SK-N-SH treated with all-trans-retinoic acid at 6 μM for 48 hours (cell line): ENCODE measurements at regions not wholly inside any gene's neighbourhood (a gene's known extent, or its start where the extent isn't known, plus 50 kb on each side); places are given as distances from the start of the nearest gene placed in this dataset.

Experiments used
- ATAC-seq: fragments of 200-7000 bp; cut with Tn5 transposase; 3 replicates; pipeline ENCODE4 v1.9.1; 2020; ENCODE audit warnings: mild to moderate bottlenecking, moderate library complexity
- ARNTL ChIP-seq: fragments of 450-650 bp; formaldehyde crosslinking; IDR thresholded peaks from 2 replicates; pipeline ENCODE4 v1.5.0; 2020; ENCODE audit warnings: low read depth, mild to moderate bottlenecking, moderate library complexity, borderline replicate concordance
- BACH2 ChIP-seq: fragments of 250-450 bp; sonication (Bioruptor Pico); IDR thresholded peaks from 2 replicates; pipeline ENCODE4 v1.9.0; 2021; ENCODE audit warnings: mild to moderate bottlenecking, borderline replicate concordance
- CREB5 ChIP-seq: fragments of 250-450 bp; sonication (Bioruptor Pico); IDR thresholded peaks from 2 replicates; pipeline ENCODE4 v1.5.1; 2020; ENCODE audit warnings: low read depth, mild to moderate bottlenecking, moderate library complexity
- CSDC2 ChIP-seq: fragments of 250-450 bp; sonication (Bioruptor Pico); IDR thresholded peaks from 2 replicates; pipeline ENCODE4 v1.5.0; 2020; ENCODE audit warnings: mild to moderate bottlenecking, moderate library complexity
- ESRRG ChIP-seq: fragments of 250-450 bp; sonication (Bioruptor Pico); IDR thresholded peaks from 2 replicates; pipeline ENCODE4 v1.6.1; 2021; ENCODE audit warnings: mild to moderate bottlenecking
- OSR1 ChIP-seq: fragments of 250-450 bp; sonication (Bioruptor Pico); IDR thresholded peaks from 2 replicates; pipeline ENCODE4 v1.8.0; 2022; ENCODE audit warnings: moderate library complexity, mild to moderate bottlenecking, inconsistent platforms
- POU6F1 ChIP-seq: fragments of 250-450 bp; sonication (Bioruptor Pico); IDR thresholded peaks from 2 replicates; pipeline ENCODE4 v1.8.0; 2021; ENCODE audit warnings: low read depth, mild to moderate bottlenecking, moderate library complexity, borderline replicate concordance
- RARB ChIP-seq: fragments of 250-450 bp; sonication (Bioruptor Pico); IDR thresholded peaks from 2 replicates; pipeline ENCODE4 v1.8.0; 2021; ENCODE audit warnings: mild to moderate bottlenecking, moderate library complexity
- SNAI2 ChIP-seq: fragments of 250-450 bp; sonication (Bioruptor Pico); IDR thresholded peaks from 2 replicates; pipeline ENCODE4 v1.5.0; 2020; ENCODE audit warnings: mild to moderate bottlenecking, moderate library complexity
- TCF4 ChIP-seq: fragments of 250-450 bp; sonication (Bioruptor Pico); IDR thresholded peaks from 2 replicates; pipeline ENCODE4 v1.8.0; 2021; ENCODE audit warnings: mild to moderate bottlenecking, moderate library complexity, borderline replicate concordance
- TOX ChIP-seq: fragments of 250-450 bp; sonication (Bioruptor Pico); IDR thresholded peaks from 2 replicates; pipeline ENCODE4 v1.8.0; 2021; ENCODE audit warnings: mild to moderate bottlenecking, moderate library complexity, borderline replicate concordance
- TSHZ2 ChIP-seq: fragments of 250-450 bp; sonication (Bioruptor Pico); IDR thresholded peaks from 2 replicates; pipeline ENCODE4 v1.5.0; 2020; ENCODE audit warnings: mild to moderate bottlenecking, moderate library complexity
- ZC3H10 ChIP-seq: fragments of 250-450 bp; sonication (Bioruptor Pico); IDR thresholded peaks from 2 replicates; pipeline ENCODE4 v1.5.1; 2021; ENCODE audit warnings: mild to moderate bottlenecking, moderate library complexity
- ZFP3 ChIP-seq: fragments of 250-450 bp; sonication (Bioruptor Pico); IDR thresholded peaks from 2 replicates; pipeline ENCODE4 v1.5.0; 2020; ENCODE audit warnings: mild to moderate bottlenecking, moderate library complexity
- ZFP30 ChIP-seq: fragments of 450-650 bp; formaldehyde crosslinking; IDR thresholded peaks from 2 replicates; pipeline ENCODE4 v1.5.0; 2022; ENCODE audit warnings: mild to moderate bottlenecking, moderate library complexity
- ZNF565 ChIP-seq: fragments of 450-650 bp; formaldehyde crosslinking; conservative IDR thresholded peaks from 2 replicates; pipeline ENCODE4 v1.5.0; 2020; ENCODE audit warnings: low read depth, mild to moderate bottlenecking, moderate library complexity
- ZNF8 ChIP-seq: fragments of 450-650 bp; formaldehyde crosslinking; IDR thresholded peaks from 2 replicates; pipeline ENCODE4 v1.5.0; 2020; ENCODE audit warnings: mild to moderate bottlenecking, moderate library complexity
- TF ChIP-seq, protein P1 (sequence below): fragments of 250-450 bp; sonication (Bioruptor Pico); IDR thresholded peaks from 2 replicates; pipeline ENCODE4 v1.5.1; 2021; ENCODE audit warnings: mild to moderate bottlenecking, moderate library complexity
- TF ChIP-seq, protein P2 (sequence below): fragments of 250-450 bp; sonication (Bioruptor Pico); IDR thresholded peaks from 2 replicates; pipeline ENCODE4 v1.8.0; 2020; ENCODE audit warnings: mild to moderate bottlenecking, moderate library complexity, borderline replicate concordance

DNA sequence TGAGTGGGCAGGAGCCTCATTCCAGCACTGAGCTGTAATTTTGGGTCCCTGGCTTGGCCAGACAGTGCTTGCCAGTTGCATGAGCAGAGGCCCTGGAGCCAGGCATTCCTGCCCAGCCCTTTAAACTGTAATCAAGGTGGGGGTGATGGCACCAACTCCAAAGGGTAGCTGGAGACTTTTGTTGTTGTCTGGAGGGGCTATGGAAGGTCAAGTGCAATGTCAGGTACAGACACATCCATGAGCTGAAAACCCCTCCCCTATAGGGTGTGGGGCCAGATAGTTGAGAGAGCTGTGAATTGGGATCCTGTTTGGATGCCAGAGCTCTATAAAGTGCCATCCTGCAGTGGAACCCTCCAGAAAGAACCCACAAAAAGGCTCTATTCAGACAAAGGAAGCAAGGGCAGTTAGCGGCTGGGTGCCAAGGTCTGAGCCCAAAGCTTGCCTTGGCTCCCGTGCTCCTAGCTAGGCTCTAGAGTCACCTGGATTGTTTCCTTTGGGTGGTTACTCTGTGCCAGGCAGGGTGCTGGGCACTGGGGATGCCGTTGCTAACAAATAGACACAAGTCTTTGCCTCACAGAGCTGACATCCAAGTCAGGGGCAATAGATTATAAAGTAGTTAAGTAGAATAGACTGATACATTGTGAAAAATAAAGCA, 163.0 kb downstream of the EFNB1 start:
- TF ChIP-seq ZFP30 (CRISPR knock-in tag) (no peak), SNAI2 (CRISPR knock-in tag) (no peak), CSDC2 (CRISPR knock-in tag) (no peak), POU6F1 (CRISPR knock-in tag) (no peak), ZNF8 (no peak), ESRRG (CRISPR knock-in tag) (no peak), BACH2 (CRISPR knock-in tag) (no peak), RARB (CRISPR knock-in tag) (no peak), ARNTL (no peak)

DNA sequence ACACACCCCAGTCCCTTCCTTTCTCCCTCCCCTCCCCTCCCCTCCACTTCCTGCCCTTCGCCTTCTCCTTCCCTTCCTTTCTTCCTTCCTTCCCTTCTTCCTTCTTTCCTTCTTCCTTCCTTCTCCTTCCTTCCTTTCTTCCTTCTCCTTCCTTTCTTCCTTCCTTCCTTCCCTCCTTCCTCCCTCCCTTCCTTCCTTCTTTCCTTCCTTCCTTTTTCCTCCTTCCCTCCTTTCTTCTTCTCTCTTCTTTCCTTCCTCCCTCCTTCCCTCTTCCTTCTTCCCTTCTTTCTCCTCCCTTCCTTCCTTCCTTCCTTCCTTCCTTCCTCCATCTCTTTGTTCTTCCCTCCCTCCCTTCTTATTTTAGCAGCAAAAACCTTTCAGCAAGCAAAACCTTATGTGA, 162.1 kb downstream of the EFNB1 start:
- ATAC-seq: no peak
- TF ChIP-seq POU6F1 (CRISPR knock-in tag): no peak
- TF ChIP-seq ZFP30 (CRISPR knock-in tag): no peak
- TF ChIP-seq CSDC2 (CRISPR knock-in tag): no peak
- no peak for TF ChIP-seq OSR1 (CRISPR knock-in tag)
- TF ChIP-seq BACH2 (CRISPR knock-in tag): no peak
- TF ChIP-seq ZC3H10 (CRISPR knock-in tag): no peak
- no peak for TF ChIP-seq RARB (CRISPR knock-in tag)
- no peak for TF ChIP-seq CREB5 (CRISPR knock-in tag)
- no peak for TF ChIP-seq TOX (CRISPR knock-in tag)
- TF ChIP-seq ZNF565: no peak
- TF ChIP-seq TSHZ2 (CRISPR knock-in tag): no peak
- TF ChIP-seq ZFP3 (CRISPR knock-in tag): no peak
- TF ChIP-seq ESRRG (CRISPR knock-in tag): no peak
- no peak for TF ChIP-seq TCF4 (CRISPR knock-in tag)
- TF ChIP-seq SNAI2 (CRISPR knock-in tag): no peak
- no peak for TF ChIP-seq ARNTL
- TF ChIP-seq, protein P1, sequence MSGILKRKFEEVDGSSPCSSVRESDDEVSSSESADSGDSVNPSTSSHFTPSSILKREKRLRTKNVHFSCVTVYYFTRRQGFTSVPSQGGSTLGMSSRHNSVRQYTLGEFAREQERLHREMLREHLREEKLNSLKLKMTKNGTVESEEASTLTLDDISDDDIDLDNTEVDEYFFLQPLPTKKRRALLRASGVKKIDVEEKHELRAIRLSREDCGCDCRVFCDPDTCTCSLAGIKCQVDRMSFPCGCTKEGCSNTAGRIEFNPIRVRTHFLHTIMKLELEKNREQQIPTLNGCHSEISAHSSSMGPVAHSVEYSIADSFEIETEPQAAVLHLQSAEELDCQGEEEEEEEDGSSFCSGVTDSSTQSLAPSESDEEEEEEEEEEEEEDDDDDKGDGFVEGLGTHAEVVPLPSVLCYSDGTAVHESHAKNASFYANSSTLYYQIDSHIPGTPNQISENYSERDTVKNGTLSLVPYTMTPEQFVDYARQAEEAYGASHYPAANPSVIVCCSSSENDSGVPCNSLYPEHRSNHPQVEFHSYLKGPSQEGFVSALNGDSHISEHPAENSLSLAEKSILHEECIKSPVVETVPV (CRISPR knock-in tag): no peak
- TF ChIP-seq, protein P2, sequence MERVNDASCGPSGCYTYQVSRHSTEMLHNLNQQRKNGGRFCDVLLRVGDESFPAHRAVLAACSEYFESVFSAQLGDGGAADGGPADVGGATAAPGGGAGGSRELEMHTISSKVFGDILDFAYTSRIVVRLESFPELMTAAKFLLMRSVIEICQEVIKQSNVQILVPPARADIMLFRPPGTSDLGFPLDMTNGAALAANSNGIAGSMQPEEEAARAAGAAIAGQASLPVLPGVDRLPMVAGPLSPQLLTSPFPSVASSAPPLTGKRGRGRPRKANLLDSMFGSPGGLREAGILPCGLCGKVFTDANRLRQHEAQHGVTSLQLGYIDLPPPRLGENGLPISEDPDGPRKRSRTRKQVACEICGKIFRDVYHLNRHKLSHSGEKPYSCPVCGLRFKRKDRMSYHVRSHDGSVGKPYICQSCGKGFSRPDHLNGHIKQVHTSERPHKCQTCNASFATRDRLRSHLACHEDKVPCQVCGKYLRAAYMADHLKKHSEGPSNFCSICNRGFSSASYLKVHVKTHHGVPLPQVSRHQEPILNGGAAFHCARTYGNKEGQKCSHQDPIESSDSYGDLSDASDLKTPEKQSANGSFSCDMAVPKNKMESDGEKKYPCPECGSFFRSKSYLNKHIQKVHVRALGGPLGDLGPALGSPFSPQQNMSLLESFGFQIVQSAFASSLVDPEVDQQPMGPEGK (CRISPR knock-in tag): no peak

More for the DNA sequence above, 163.0 kb downstream of the EFNB1 start:
- no peak for ATAC-seq
